ENCODE measurements at regions not wholly inside any gene's neighbourhood (a gene's known extent, or its start where the extent isn't known, plus 50 kb on each side); places are given as distances from the start of the nearest gene placed in this dataset.
A peak's percentile ranks its signal among the peaks of the same experiment; 100 is the strongest.

- DNase-seq (ENCODE audit: low read depth), result no peak
These were observed 310.4 kb upstream of the PHF14 start for GRCh38 chr7:10662982-10663884.

GRCh38 chr7:10672186-10672585 lies 301.5 kb upstream of the PHF14 start:
- DNase-seq (ENCODE audit: low read depth), result no peak

GRCh38 chr7:10677211-10677610 lies 296.5 kb upstream of the PHF14 start:
- no peak for DNase-seq (ENCODE audit: low read depth)

- no peak for DNase-seq (ENCODE audit: low read depth)
These were observed 295.9 kb upstream of the PHF14 start for GRCh38 chr7:10677668-10678232.

GRCh38 chr7:10684606-10685005 lies 289.1 kb upstream of the PHF14 start:
- no peak for DNase-seq (ENCODE audit: low read depth)

GRCh38 chr7:10685040-10685439 lies 288.6 kb upstream of the PHF14 start:
- no peak for DNase-seq (ENCODE audit: low read depth)

GRCh38 chr7:10688544-10688943 lies 285.1 kb upstream of the PHF14 start:
- no peak for DNase-seq (ENCODE audit: low read depth)

GRCh38 chr7:10696064-10696463 lies 277.6 kb upstream of the PHF14 start:
- no peak for DNase-seq (ENCODE audit: low read depth)

GRCh38 chr7:10703059-10703458 lies 270.6 kb upstream of the PHF14 start:
- DNase-seq (ENCODE audit: low read depth), result no peak

- no peak for DNase-seq (ENCODE audit: low read depth)
These were observed 269.7 kb upstream of the PHF14 start for GRCh38 chr7:10703981-10704380.

GRCh38 chr7:10704653-10705052 lies 269.0 kb upstream of the PHF14 start:
- no peak for DNase-seq (ENCODE audit: low read depth)

GRCh38 chr7:10706875-10707493 lies 266.7 kb upstream of the PHF14 start:
- no peak for DNase-seq (ENCODE audit: low read depth)

GRCh38 chr7:10707519-10707918 lies 266.2 kb upstream of the PHF14 start:
- no peak for DNase-seq (ENCODE audit: low read depth)

- DNase-seq (ENCODE audit: low read depth), result peak; percentile 21
These were observed 265.2 kb upstream of the PHF14 start for GRCh38 chr7:10708447-10708846.

GRCh38 chr7:10718768-10719167 lies 254.9 kb upstream of the PHF14 start:
- DNase-seq (ENCODE audit: low read depth), result no peak

GRCh38 chr7:10720042-10720441 lies 253.6 kb upstream of the PHF14 start:
- DNase-seq (ENCODE audit: low read depth), result no peak

GRCh38 chr7:10721289-10721688 lies 252.4 kb upstream of the PHF14 start:
- DNase-seq (ENCODE audit: low read depth), result no peak

- no peak for DNase-seq (ENCODE audit: low read depth)
These were observed 249.8 kb upstream of the PHF14 start for GRCh38 chr7:10723832-10724231.

GRCh38 chr7:10724449-10724848 lies 249.2 kb upstream of the PHF14 start:
- DNase-seq (ENCODE audit: low read depth), result no peak

GRCh38 chr7:10727636-10728035 lies 246.0 kb upstream of the PHF14 start:
- no peak for DNase-seq (ENCODE audit: low read depth)

- DNase-seq (ENCODE audit: low read depth), result no peak
These were observed 242.4 kb upstream of the PHF14 start for GRCh38 chr7:10731253-10731773.

- no peak for DNase-seq (ENCODE audit: low read depth)
These were observed 239.9 kb upstream of the PHF14 start for GRCh38 chr7:10733747-10734146.
